ENCODE measurements at regions not wholly inside any gene's neighbourhood (a gene's known extent, or its start where the extent isn't known, plus 50 kb on each side); places are given as distances from the start of the nearest gene placed in this dataset.
"Not testable (repeated sequence)": the region's sequence is repeated elsewhere in the genome, so short reads cannot be mapped to it uniquely, and the experiment has no call there.

DNA sequence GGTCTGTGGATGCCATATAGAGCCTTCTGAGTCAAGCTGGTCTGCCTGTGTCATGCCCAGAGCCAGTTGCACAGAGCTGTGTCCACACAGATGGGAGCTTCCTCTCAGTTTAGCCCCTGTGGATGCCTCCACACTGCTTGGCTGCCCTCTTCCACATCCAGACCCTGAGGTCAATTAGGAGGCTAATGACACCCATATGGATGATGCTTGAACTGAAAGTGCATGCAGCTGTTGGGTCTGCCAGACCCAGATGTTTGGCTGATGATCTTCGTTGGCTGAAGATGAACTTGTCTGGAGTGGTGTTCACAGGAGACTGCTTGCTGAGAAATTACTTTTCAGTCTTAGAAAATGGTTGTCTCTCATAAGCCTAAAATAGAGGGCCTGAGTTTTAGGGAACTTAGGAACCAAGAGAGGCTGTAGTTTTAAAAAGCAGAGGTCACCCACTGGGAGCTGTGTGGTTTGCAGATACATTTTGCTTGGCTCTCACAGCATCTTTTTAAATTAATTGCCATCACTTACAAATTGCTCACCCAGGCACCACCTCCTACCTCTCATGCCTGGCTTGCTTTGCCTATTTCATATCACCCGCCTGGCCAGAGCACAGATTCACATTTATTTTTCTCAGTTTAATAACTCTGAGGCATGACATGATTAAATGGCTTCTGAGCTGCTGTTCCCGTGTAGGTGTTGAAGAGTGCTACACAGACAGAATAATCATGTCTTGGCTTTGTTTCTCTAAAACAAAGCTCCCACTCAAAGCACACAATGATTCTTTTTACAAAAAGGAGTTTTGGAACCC, 176.1 kb downstream of the MINAR1 start:
- no peak for DNase-seq

- DNase-seq = no peak
Measured at GRCh38 chr15:79609506-79609905, 177.4 kb downstream of the MINAR1 start.

- no peak for DNase-seq
Measured at GRCh38 chr15:79610021-79610420, 177.9 kb downstream of the MINAR1 start.

DNA sequence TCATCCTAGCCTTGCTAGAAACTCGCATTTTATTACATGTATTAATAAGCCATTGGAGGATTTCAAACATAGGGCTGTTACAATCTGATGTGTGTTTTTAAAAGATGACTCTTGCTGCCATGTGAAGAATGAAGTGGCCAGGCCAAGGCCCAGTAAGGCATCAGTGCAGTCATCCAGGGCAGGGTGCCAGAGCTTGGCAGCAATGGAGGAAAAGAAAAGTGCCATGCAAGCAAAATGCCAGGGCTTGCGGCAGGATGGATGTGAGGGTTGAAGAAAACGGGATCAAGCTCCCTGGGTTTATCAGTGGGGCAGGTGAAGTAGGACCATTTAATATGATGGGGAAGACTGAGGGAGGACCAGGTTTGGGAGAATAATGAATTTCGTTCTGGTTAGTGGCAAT, 183.6 kb downstream of the MINAR1 start:
- DNase-seq = no peak

DNA sequence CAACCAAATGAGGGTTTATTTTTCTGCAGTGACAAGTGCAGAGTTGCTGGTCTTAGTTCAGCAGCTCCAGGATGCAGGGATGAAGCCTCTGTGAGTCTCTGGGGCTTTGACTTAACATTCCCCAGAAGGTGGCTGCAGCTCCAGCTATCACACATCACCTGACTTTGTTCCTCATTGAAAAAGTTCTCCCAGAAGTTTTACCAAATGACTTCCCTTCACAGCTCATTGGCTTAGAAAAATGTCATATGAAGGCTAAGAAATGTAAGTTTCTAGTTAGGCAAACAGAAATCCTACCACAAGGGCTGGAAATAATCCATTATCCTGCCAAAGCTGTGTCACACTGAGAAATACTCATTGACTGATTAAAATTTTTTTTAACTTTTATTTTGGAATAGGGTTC, 184.9 kb downstream of the MINAR1 start:
- DNase-seq = no peak

GRCh38 chr15:79620112-79620857, 188.1 kb downstream of the MINAR1 start:
- no peak for DNase-seq

GRCh38 chr15:79621805-79622204, 189.7 kb downstream of the MINAR1 start:
- DNase-seq = not testable (repeated sequence)

- no peak for DNase-seq
Measured at GRCh38 chr15:79623488-79623887, 191.4 kb downstream of the MINAR1 start.

GRCh38 chr15:79629687-79630086, 197.6 kb downstream of the MINAR1 start:
- DNase-seq = no peak

DNA sequence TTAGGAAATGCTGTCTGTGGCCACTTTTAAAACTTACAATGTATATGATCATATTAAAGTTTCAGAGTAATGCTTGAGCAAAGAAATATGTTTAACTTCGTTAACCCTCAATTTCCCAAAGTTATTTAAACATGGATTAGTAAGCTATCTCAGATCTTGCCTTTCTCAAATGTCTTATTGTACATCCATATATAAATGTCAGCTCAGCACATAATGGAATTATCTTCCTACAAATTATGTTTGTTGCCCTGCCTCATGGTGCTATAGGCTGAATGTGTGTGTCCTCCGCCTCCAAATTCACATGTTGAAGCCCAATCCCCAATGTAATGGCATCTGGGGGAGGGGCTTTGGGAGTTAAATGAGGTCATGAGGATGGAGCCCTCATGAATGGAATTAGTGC, 200.3 kb downstream of the MINAR1 start:
- no peak for DNase-seq

DNA sequence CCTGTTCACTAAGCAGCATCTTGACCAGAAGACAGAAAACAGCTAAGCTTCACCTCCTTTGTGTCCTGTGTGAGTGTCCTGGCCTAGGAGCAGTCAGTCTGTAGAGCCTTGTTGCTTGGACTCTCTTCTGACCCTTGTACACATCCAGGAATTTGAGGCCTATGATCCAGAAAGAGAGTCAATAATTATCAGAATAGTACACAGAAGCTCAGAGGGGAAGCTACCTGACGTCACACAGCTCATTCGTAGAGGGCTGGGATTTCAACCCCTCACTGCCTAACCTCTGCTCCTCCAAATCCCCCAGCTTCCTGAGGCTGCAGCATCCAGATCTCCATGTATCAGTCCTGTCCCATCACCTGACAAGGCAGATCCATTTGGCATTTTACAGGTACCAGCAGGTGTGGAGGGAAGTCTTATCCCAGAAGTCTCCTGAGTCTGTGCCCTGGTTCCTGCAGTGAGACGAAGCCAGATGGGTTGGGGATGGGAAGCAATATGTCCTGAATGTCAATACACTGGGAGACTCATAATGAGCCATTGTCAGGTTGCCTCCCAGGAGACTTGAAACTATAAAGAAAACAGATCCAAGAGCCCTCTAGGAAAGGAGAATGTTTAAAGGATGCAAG, 203.1 kb downstream of the MINAR1 start:
- DNase-seq = no peak

DNA sequence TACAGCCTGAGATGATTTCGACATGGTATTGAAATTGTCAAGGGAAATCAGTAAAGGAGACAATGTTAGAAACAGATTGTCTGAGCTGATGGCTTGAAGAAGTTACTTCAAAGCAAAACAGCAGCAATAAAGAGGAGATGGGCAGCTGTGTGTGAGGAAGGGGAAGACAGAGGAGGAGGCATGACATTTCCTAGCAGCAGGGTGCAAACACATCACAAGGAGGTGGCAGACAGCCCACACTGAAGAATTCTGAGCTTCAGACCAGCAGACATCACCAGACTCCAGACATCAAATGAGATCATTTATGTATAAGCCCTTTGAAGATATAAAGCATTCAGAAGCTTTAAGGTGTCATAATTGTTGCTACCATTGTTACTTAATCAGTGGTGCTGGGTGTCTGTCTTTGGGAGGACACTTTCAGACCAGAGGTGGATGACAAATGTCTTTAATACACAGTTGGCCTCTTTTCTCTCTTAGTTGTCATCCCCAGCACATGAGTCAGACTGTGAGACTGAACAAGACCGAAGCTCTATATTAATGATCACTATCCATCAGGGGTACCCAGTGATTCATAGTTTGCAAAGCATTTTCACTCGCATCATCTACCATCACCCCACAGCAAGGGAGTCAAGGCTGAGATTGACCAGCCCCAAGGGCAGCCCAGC, 203.9 kb downstream of the MINAR1 start:
- DNase-seq = no peak

DNA sequence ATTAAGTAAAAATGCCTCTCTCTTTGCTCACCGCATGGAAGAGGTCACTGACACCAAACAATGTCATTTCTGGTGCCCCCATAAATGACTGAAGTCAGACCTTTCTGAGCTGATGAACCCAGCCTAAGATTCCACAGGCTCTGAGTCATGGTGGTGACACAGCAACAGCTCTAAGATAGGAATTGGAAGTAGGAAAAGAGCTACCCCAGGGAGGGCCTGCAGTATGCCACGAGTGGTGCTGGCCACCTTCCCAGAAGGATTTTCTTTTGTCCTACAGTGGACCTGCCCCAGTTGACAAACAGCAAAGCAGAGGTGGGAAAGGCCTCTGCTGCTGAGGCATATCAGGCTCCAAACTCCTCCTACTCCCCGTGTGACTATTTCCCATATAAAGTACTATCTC, 208.1 kb downstream of the MINAR1 start:
- DNase-seq = no peak

- no peak for DNase-seq
Measured at GRCh38 chr15:79641841-79642240, 209.7 kb downstream of the MINAR1 start.

GRCh38 chr15:79643393-79643792, 211.3 kb downstream of the MINAR1 start:
- DNase-seq = no peak

GRCh38 chr15:79644091-79644490, 212.0 kb downstream of the MINAR1 start:
- no peak for DNase-seq

GRCh38 chr15:79652972-79653371, 220.8 kb downstream of the MINAR1 start:
- not testable (repeated sequence) for DNase-seq

DNA sequence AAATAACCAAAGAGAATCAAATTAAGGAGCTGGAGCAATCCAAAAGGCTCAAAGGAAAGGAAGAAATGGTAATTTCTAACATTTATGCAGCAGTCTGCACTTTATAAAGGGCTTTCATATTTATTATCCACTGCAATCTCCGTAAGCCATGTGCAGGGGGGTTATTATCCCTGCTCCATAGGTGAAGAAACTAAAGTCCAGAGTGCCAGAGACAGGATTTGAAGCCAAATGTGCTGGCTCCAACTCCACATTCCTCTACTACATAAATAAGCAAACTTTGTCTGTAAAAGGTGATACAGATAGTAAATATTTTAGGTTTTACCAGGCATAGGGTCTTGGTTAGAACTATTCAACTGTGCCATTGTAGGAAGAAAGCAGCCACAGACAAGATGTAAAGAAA, 221.4 kb downstream of the MINAR1 start:
- DNase-seq = no peak

GRCh38 chr15:79656151-79657000, 224.2 kb downstream of the MINAR1 start:
- DNase-seq = no peak

DNA sequence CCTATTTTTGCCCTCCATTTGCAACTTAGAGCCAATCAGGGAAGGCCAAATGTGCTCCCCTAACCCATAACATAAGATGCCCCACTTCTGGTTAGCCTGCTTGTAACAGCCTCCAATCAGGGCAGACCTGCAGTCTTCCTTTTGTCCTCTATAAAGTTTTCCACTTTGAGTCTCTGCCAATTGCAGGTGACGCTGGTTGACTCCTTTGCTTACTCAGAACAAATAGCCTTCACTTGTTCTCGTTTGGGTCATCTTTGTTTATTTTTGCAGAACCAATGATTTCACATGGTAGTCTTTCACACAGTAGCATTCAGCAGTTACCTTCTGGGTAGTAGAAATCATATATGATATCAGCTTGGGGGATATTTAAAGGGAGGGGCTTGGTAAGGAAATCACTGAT, 225.6 kb downstream of the MINAR1 start:
- DNase-seq = no peak

DNA sequence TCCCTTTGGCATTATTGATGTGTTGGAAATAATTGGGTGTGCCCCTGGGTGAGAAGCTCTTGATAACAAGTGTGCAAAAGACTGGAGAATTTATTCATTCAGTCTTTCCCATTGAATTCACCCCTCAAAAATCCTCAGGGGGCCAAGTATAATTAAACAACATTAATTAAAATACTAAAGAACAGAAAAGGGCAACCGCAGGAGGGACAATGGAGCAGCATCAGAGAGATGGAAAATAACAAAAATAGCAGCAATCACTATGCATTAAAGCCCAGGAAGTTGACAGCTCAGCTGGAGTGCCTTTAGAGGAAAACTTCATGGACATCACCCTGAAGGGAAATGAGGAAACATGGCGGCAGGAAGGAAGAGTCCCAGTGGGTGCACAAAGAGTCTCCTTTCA, 227.6 kb downstream of the MINAR1 start:
- no peak for DNase-seq

- no peak for DNase-seq
Measured at GRCh38 chr15:79661411-79661810, 229.3 kb downstream of the MINAR1 start.

All from CD4-positive, alpha-beta T cell treated with Interleukin-21 for 1 hour (primary cell).